H1 (cell line): ENCODE measurements at regions not wholly inside any gene's neighbourhood (a gene's known extent, or its start where the extent isn't known, plus 50 kb on each side); places are given as distances from the start of the nearest gene placed in this dataset.

ENCODE experiments used
- CTCF ChIA-PET: fragments of 300-600 bp; sonication (Branson Sonifier 250); formaldehyde crosslinking; loops from one replicate; lab custom pipeline; 2021; ENCODE audit not compliant: partially characterized antibody; lab: Charles Lee
- POLR2A ChIA-PET: fragments of 300-600 bp; sonication (Branson Sonifier 250); formaldehyde crosslinking; loops from one replicate; lab custom pipeline; 2021; ENCODE audit warnings: inconsistent platforms; ENCODE audit not compliant: partially characterized antibody; lab: Charles Lee
- DNase-seq, 2 experiments: peaks; one replicate each; pipeline versions ENCODE4 v3.0.0 to v3.0.0-alpha.2; 2010 to 2022; ENCODE audit warnings: low spot score in 2 of 2, low read depth in 1 of 2, mixed read lengths in 1 of 2
- FAIRE-seq: peaks from 2 replicates; lab custom pipeline; 2011; peaks lifted over from hg19 to GRCh38; lab: Jason Lieb, UNC
- H2AFZ ChIP-seq: 2 replicates; pipeline ENCODE4 v1.8.1; 2012; ENCODE audit warnings: low read length, inconsistent platforms
- H2AK5ac ChIP-seq: 2 replicates; pipeline ENCODE4 v1.6.1; 2013; ENCODE audit warnings: low read depth, low read length
- H2BK120ac ChIP-seq: replicated peaks from 2 replicates; pipeline ENCODE3; 2013; ENCODE audit warnings: low read depth, low read length, inconsistent platforms
- H2BK12ac ChIP-seq: 2 replicates; pipeline ENCODE4 v1.6.1; 2013; ENCODE audit warnings: low read depth, low read length
- H2BK15ac ChIP-seq: 2 replicates; pipeline ENCODE4 v1.6.1; 2013; ENCODE audit warnings: low read length
- H2BK20ac ChIP-seq: 2 replicates; pipeline ENCODE4 v1.6.1; 2013; ENCODE audit warnings: low read length
- H2BK5ac ChIP-seq: 2 replicates; pipeline ENCODE4 v1.6.1; 2013; ENCODE audit warnings: low read depth, low read length
- H3K14ac ChIP-seq: 2 replicates; pipeline ENCODE4 v1.6.1; 2013; ENCODE audit warnings: inconsistent platforms; ENCODE audit not compliant: insufficient read length
- H3K18ac ChIP-seq: 2 replicates; pipeline ENCODE4 v1.6.1; 2013; ENCODE audit warnings: low read length; ENCODE audit errors: extremely low read depth
- H3K23ac ChIP-seq: 2 replicates; pipeline ENCODE4 v1.6.1; 2013; ENCODE audit warnings: inconsistent platforms; ENCODE audit not compliant: insufficient read length
- H3K23me2 ChIP-seq: 2 replicates; pipeline ENCODE4 v1.6.1; 2013; ENCODE audit warnings: low read depth, low read length
- H3K27ac ChIP-seq: 2 replicates; pipeline ENCODE4 v1.6.1; 2011; ENCODE audit warnings: low read depth, low read length, inconsistent platforms
- H3K27me3 ChIP-seq, 4 experiments: replicated peaks in 1 of 4; 1 replicate in 1 of 4; 2 replicates in 3 of 4; pipeline versions ENCODE4 v1.6.1 to v1.8.1; 2011 to 2013; ENCODE audit warnings: low read length in 3 of 4, mild to moderate bottlenecking in 3 of 4, inconsistent platforms in 2 of 4, mixed read lengths in 2 of 4, moderate library complexity in 1 of 4; ENCODE audit not compliant: control insufficient read depth in 3 of 4, insufficient read depth in 3 of 4; ENCODE audit errors: extremely low read depth in 1 of 4
- H3K36me3 ChIP-seq, 4 experiments: 2 replicates each; pipeline versions ENCODE4 v1.6.1 to v1.8.1; 2011 to 2013; ENCODE audit warnings: mild to moderate bottlenecking in 4 of 4, low read length in 3 of 4, moderate library complexity in 2 of 4, control low read depth in 1 of 4, inconsistent platforms in 1 of 4; ENCODE audit not compliant: insufficient read depth in 4 of 4, control insufficient read depth in 2 of 4
- H3K4ac ChIP-seq: replicated peaks from 2 replicates; pipeline ENCODE3; 2013; ENCODE audit warnings: low read length, low read depth, mixed read lengths, inconsistent platforms; ENCODE audit not compliant: insufficient read length
- H3K4me1 ChIP-seq, 4 experiments: replicated peaks in 1 of 4; 1 replicate in 1 of 4; 2 replicates in 3 of 4; pipeline versions ENCODE4 v1.6.1 to v1.8.1; 2011 to 2013; ENCODE audit warnings: low read length in 3 of 4, inconsistent platforms in 2 of 4, mixed read lengths in 1 of 4; ENCODE audit not compliant: insufficient read depth in 4 of 4, control insufficient read depth in 3 of 4
- H3K4me2 ChIP-seq, 2 experiments: 2 replicates each; pipeline versions ENCODE4 v1.6.1 to v1.8.1; 2011 to 2013; ENCODE audit warnings: low read depth in 2 of 2, low read length in 2 of 2, control low read depth in 1 of 2, inconsistent platforms in 1 of 2, mild to moderate bottlenecking in 1 of 2; ENCODE audit not compliant: insufficient read depth in 1 of 2
- H3K4me3 ChIP-seq, 4 experiments: fragments of 200-600, 300-600 bp in 1 of 4; sonication (generic), shearing (Covaris generic), sonication (Bioruptor Twin) in 1 of 4; 2 replicates each; pipeline versions ENCODE4 v1.5.1 to v1.8.1; 2011 to 2016; ENCODE audit warnings: low read length in 4 of 4, low read depth in 3 of 4, control low read depth in 2 of 4, inconsistent platforms in 2 of 4, mild to moderate bottlenecking in 2 of 4, mixed read lengths in 1 of 4, moderate library complexity in 1 of 4; ENCODE audit not compliant: insufficient read depth in 2 of 4; ENCODE audit errors: extremely low read depth in 1 of 4
- H3K56ac ChIP-seq: replicated peaks from 2 replicates; pipeline ENCODE3; 2013; ENCODE audit warnings: low read depth, mild to moderate bottlenecking, mixed read lengths, low read length, inconsistent platforms; ENCODE audit not compliant: insufficient read length
- H3K79me1 ChIP-seq: 2 replicates; pipeline ENCODE4 v1.6.1; 2013; ENCODE audit warnings: low read depth, low read length, control low read depth
- H3K79me2 ChIP-seq, 2 experiments: 2 replicates each; pipeline versions ENCODE4 v1.6.1 to v1.8.1; 2012 to 2013; ENCODE audit warnings: low read length in 2 of 2, mild to moderate bottlenecking in 2 of 2, inconsistent platforms in 1 of 2; ENCODE audit not compliant: insufficient read depth in 2 of 2, control insufficient read depth in 1 of 2
- H3K9ac ChIP-seq, 4 experiments: replicated peaks in 1 of 4; 1 replicate in 1 of 4; 2 replicates in 3 of 4; pipeline versions ENCODE4 v1.6.1 to v1.8.1; 2011 to 2013; ENCODE audit warnings: low read depth in 3 of 4, low read length in 3 of 4, control low read depth in 2 of 4, mild to moderate bottlenecking in 2 of 4, moderate library complexity in 2 of 4, inconsistent platforms in 1 of 4; ENCODE audit errors: extremely low read depth in 1 of 4
- H3K9me3 ChIP-seq, 2 experiments: 2 replicates each; pipeline versions ENCODE4 v1.6.1 to v1.8.1; 2012 to 2013; ENCODE audit warnings: mild to moderate bottlenecking in 2 of 2, moderate library complexity in 2 of 2, control low read depth in 1 of 2, inconsistent platforms in 1 of 2, low read depth in 1 of 2, low read length in 1 of 2, mixed read lengths in 1 of 2; ENCODE audit not compliant: insufficient read depth in 2 of 2
- H4K20me1 ChIP-seq, 2 experiments: replicated peaks in 1 of 2; 2 replicates each; pipeline versions ENCODE3 to v1.8.1; 2011 to 2013; ENCODE audit warnings: inconsistent platforms in 2 of 2, low read length in 2 of 2, mild to moderate bottlenecking in 1 of 2; ENCODE audit not compliant: insufficient read depth in 2 of 2, control insufficient read depth in 1 of 2
- H4K5ac ChIP-seq: 2 replicates; pipeline ENCODE4 v1.6.1; 2013; ENCODE audit warnings: low read length, low read depth, mixed read lengths, inconsistent platforms; ENCODE audit not compliant: insufficient read length
- H4K8ac ChIP-seq: 2 replicates; pipeline ENCODE4 v1.8.0; 2013; ENCODE audit warnings: mild to moderate bottlenecking, moderate library complexity, low read length, inconsistent platforms; ENCODE audit not compliant: insufficient read depth; ENCODE audit errors: extremely low read depth
- H4K91ac ChIP-seq: replicated peaks from 2 replicates; pipeline ENCODE3; 2013; ENCODE audit warnings: low read length, mixed read lengths, inconsistent platforms; ENCODE audit not compliant: insufficient read length
- BACH1 ChIP-seq: IDR thresholded peaks from 2 replicates; pipeline ENCODE4 v1.6.1; 2012; ENCODE audit warnings: low read length, improper control_type of control experiment
- NRF1 ChIP-seq: IDR thresholded peaks from 2 replicates; pipeline ENCODE4 v1.6.1; 2011; ENCODE audit warnings: mild to moderate bottlenecking, low read depth, low read length, improper control_type of control experiment
- RAD21 ChIP-seq, 2 experiments: IDR thresholded peaks in 1 of 2; conservative IDR thresholded peaks in 1 of 2; 2 replicates each; pipeline ENCODE4 v1.6.1; 2011; ENCODE audit warnings: low read depth in 2 of 2, low read length in 2 of 2, improper control_type of control experiment in 1 of 2, inconsistent platforms in 1 of 2, mild to moderate bottlenecking in 1 of 2, moderate library complexity in 1 of 2
- SP4 ChIP-seq: IDR thresholded peaks from 2 replicates; pipeline ENCODE4 v1.6.1; 2012; ENCODE audit warnings: low read length, inconsistent platforms
- TAF1 ChIP-seq: IDR thresholded peaks from 2 replicates; pipeline ENCODE4 v1.6.1; 2011; ENCODE audit warnings: mild to moderate bottlenecking, low read depth, low read length
- WGBS, 2 experiments: shearing (Covaris generic) in 1 of 2; methylation state at CpG; one replicate each; pipeline versions ENCODE4 v1.1.6 to v1.1.7; 2013 to 2015; ENCODE audit warnings: low lambda C conversion rate in 2 of 2, mixed read lengths in 2 of 2, inconsistent platforms in 1 of 2, low coverage in 1 of 2, missing lambda C conversion rate in 1 of 2; ENCODE audit not compliant: insufficient replicate concordance in 2 of 2, insufficient coverage in 1 of 2, insufficient read length in 1 of 2; ENCODE audit errors: extremely low coverage in 1 of 2, missing lambda C conversion rate in 1 of 2; 5-methylcytosine and 5-hydroxymethylcytosine counted together

- no peak overlapping the region for H4K91ac ChIP-seq
- no peaks in the 10 kb centered on the region for H3K79me2 ChIP-seq
- H3K27ac ChIP-seq, result no peak overlapping the region
- H2BK120ac ChIP-seq, result no peak overlapping the region
- ChIA-PET CTCF (interaction anchor here (0.9 to 2.0 kb wide), 3 partner anchors 9 to 30 kb away, joined by 5 to 10 read pairs (median 6); no protein-coding TSS in a partner anchor), POLR2A (no interaction called here)
- 92% methylated on average over 5 of the region's 5 CpGs; no CpG with 5 or more reads in 1 of the 2 experiments for WGBS, 2 experiments
- H2AFZ ChIP-seq, result no peak overlapping the region
- no peak overlapping the region for H3K56ac ChIP-seq
- H3K23me2 ChIP-seq, result no peaks in the 10 kb centered on the region
- no peaks in the 10 kb centered on the region for H3K36me3 ChIP-seq
- H2AK5ac ChIP-seq, result no peak overlapping the region
- no peak overlapping the region for H2BK15ac ChIP-seq
- no peak overlapping the region for H3K14ac ChIP-seq
- H3K9ac ChIP-seq, result no peak overlapping the region
- H2BK5ac ChIP-seq, result no peak overlapping the region
- no peak overlapping the region for H3K4me3 ChIP-seq
- no peaks in the 10 kb centered on the region for H3K9me3 ChIP-seq
- H3K4me1 ChIP-seq, result peaks cover 0 to 6% (median 3%) of the 10 kb centered on the region in 4 experiments; a peak in 3 of 7 replicates
- no peaks in the 10 kb centered on the region for H4K20me1 ChIP-seq
- H3K4me2 ChIP-seq, result no peak overlapping the region
- FAIRE-seq (no peak), DNase-seq (no peak)
- H2BK12ac ChIP-seq, result no peak overlapping the region
- no peaks in the 10 kb centered on the region for H3K79me1 ChIP-seq
- no peak overlapping the region for H2BK20ac ChIP-seq
- no peak overlapping the region for H4K5ac ChIP-seq
- no peak overlapping the region for H4K8ac ChIP-seq
- no peak overlapping the region for H3K18ac ChIP-seq
- no peak overlapping the region for H3K23ac ChIP-seq
- H3K27me3 ChIP-seq, result no peaks in the 10 kb centered on the region
- no peak overlapping the region for H3K4ac ChIP-seq
- TF ChIP-seq TAF1, result no peak
- no peak for TF ChIP-seq BACH1
- TF ChIP-seq SP4, result no peak
- TF ChIP-seq RAD21 (IDR thresholded peaks at IDR 0.05 in 1 of 2, conservative IDR thresholded peaks at IDR 0.05 in 1 of 2; ENCODE audit: low read depth in 2 of 2, low read length in 2 of 2), result no peak
- TF ChIP-seq NRF1, result no peak
These were observed 229.5 kb upstream of the PRICKLE2 start for GRCh38 chr3:64454768-64455167.
